C1 segment of cervical spinal cord (tissue), 14 donors: ENCODE measurements at regions not wholly inside any gene's neighbourhood (a gene's known extent, or its start where the extent isn't known, plus 50 kb on each side); places are given as distances from the start of the nearest gene placed in this dataset.
"Not testable (repeated sequence)": the region's sequence is repeated elsewhere in the genome, so short reads cannot be mapped to it uniquely, and the experiment has no call there.

Experiments
- DNase-seq, 14 donors: peaks; one replicate each; lab custom pipeline; 2025; lab: John Stamatoyannopoulos, UW

DNA sequence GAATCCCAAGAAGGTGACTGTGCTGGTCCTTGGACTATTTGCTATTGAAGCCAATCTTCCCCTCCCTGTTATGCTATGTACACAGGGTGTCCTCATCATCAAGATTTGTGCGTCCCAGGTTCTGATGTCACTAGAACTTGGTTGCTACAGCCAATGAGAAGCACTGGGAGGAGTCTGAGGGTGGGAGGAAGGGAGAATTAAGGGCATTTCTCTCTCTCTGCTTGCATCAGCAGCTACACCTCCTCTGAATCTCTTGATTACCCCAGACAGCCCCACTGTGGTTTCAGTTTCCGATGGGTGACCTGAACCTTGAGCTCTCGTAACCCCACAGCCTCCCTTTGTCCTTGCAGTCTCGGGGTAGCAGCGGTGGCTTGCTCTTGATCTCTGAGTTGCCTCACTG is 212.4 kb upstream of the SESN3 start:
- no peak for DNase-seq

DNA sequence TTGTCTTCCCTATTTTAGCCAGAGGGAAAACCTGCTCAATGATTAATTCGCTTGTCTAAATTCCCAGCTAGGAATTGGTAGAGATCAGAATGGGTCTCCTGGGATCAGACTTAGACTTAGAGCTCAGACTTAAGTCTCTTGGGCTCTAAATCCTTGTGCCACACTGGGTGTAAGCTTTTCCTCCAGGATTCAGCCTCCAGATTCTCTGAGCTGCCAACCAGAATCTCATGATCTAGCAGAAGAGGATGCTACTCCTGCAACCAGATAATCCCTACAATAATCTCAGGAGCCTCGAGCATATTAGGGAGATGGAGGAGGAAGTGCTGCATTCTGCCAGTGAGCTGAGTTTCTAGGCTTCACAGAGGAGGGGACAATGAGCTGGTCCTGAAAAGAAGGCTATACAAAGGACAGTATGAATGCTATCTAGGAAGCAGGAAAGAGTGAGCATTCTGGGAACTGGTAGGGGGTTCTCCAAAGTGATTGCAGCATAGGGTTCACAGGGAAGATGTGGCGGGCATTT is 211.6 kb upstream of the SESN3 start:
- no peak for DNase-seq

DNA sequence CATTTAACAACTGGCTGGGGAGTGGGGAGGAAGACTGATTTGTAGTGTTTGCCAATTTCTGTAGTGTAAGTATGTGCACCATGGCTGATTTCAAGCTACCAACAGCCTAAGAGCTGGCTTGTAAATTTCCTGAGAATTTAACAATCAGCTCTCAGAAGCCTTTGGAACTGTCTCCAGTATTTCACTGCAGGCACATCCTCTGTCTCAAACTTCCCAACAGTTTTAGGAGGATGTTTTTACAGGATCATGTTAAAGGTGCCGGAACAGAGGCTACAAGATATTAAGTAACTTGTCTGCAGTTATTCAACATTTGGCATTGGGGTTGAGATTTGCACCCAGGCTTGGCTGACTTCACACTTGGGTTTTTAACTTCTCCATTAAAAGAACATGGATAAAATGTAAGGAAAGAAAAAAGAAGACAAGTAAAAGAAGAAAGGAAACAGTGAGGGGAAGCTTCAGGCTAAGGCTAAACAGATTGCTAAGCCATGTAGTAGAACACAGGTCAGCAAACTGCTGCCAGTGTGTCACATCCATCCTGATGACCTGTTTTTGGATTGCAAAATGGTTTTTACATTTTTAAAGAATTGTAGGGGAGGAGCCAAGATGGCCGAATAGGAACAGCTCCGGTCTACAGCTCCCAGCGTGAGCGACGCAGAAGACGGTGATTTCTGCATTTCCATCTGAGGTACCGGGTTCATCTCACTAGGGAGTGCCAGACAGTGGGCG is 204.8 kb upstream of the SESN3 start:
- no peak for DNase-seq

DNA sequence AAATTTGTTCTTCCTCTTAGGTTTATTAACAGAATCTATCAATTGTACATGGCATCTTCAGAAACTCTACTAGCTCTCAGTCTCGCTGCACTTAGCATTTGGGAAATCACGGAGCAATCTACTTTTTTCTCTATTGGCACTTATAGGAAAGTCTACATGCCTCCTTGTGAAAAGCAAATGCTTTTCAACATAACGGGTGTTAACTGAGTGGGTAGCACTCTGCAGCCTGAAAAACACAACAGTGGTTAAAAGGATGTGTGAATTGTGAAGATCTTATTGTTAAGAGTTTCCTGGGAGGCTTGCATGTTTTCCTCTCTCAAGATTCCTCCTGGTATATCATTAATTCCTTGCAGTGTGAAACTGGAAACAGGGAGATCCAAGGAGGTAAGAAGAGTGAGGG is 204.2 kb upstream of the SESN3 start:
- DNase-seq, result no peak

DNA sequence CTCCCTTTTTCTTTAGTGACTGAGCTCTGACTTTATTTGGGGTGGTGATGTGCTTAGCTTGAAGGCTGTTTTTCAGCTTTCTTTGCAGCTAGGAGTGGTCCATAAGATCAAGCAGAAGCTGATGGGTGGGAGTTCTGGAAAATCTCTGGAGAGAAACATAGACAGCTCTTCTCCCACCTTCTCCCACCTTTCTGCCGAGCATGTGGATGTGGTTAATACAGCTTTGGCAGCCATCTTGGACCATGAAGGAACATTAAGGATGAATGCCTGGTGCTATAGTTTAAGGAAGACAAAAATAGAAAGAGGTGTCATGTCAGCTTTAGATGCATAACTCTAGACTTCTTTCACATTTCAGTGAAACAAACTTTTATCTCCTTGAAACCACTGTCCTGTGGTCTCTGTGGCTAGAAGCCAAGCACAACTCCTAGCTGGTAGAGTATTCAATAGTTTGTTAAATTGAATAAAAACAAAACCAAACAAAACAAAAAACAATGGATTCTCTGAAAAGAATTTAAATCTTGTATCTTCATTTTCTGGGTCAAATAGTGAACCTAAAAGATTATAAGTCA is 203.6 kb upstream of the SESN3 start:
- DNase-seq, result no peak

DNA sequence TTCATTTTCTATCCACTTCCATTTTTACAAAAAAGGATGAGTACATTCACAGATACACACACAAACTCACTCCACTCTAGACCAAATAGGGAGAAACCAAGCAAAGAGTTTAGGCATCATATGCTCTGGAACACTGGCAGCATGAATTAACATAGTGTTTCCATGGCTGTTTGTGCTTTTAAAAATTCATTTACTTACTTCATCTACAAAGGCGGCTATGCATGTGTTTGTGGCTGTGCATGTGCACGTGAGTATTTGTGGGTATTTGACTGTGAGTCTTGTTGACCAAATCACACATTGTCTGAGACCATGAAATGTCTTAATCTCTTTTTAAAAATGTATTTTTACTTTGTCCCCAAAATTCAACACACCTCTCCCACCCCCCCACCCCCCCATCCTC is 203.0 kb upstream of the SESN3 start:
- no peak for DNase-seq

DNA sequence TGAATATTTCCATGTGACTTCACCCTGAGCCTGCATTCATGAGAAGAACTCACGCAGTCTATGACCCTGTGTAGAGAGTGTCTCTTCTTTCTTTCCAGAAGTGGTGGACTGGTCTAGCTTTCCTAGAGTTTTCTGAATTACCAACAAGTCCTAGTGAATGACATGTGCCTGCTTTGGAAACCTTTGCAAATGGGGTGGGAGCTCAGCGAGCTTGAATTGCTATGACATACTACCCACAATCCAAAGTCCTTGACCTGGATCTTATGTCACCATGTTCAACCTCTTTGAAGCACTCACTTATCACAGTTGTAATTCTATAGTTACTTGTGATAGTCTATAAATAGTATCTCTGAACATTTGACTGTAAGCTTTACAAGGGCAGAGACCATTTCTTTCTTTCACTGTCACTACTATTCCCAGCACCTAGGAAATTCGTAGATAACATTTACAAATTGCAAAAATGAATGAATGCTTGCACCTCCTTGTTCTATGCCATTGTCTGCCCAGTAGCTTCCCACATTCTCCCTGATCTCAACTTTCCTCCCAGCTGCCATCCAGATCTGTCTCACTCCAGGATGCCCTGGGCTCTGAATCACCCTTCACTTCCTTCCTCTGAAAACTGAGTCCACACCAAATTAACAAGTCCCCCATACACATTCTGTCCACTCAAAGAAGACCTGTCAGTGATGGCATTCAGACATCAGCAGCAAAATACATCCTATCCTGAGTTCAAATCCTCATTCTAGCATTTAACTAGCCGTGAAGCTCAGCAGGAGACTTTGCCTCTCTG is 201.9 kb upstream of the SESN3 start:
- DNase-seq, result no peak

DNA sequence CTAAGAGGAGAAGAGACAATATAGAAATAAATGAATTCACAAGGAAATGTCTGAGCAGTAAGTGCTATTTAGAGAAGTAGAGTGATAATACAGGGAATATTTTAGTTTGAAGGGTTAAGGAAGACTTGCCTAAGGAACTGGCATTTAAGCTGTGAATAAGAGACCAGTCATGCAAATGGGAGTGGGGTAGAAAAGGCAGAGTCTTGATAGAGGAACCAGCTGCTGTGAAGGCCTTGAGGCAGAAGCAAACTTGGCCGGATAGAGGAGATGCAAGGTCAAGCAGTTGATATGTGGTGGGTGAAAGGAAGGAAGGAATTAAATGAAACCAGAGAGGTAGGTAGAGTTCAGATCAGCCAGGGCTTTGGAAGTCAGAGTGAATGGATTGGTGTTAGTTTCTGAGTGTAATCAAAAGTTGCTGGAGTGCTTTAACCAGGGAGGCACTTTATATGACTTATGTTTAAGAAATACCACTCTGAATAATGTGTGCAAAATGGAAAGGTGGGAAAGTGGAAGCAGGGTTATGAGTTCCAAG is 198.4 kb upstream of the SESN3 start:
- no peak for DNase-seq

DNA sequence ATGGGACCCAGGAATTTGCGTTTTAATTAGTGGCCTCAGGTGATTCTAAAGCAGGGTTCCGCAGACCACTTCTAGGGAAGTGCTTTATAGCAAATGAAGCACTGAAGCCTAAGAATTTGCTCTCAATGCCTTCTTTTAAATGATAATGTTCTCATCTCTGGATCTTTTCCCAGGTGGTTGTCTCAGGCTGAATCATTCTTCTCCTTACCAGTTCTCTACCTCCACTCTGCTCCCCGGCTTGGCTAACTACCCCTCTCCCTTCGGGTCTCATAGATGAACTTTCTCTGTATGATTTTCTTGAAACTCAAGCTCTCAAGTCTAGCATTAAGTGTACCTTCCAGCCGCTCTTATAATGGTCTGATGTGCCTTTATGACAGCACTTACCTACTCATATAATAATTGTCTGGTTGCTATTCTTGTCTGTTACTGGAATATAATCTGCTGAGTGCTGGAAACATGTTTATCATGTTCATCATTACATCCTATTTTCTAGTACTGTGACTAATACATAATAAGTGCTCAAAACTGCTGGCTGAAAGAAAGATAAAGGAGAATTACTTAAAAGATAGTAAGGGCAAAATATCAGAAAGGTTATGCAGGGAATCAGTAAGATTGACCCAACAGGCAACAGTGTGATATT is 195.9 kb upstream of the SESN3 start:
- no peak for DNase-seq

DNA sequence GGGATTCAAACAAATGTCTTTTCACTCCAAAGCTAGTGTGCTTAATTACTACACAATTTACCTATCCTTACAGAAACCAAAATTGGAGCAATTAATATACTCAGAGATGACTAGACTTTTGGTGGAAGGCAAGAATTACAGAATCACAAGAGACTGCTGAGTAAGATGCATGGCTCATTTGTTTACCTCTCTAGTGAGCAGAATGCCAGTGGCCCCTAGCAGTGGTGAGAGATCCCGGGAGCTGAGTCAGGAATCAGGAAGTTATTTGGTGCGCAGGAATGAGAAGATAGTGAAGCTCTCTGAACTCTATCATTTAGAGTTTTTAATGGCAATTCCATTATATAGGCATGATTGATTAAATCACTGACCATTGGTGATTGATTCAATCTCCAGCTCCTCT is 188.9 kb upstream of the SESN3 start:
- no peak for DNase-seq

DNA sequence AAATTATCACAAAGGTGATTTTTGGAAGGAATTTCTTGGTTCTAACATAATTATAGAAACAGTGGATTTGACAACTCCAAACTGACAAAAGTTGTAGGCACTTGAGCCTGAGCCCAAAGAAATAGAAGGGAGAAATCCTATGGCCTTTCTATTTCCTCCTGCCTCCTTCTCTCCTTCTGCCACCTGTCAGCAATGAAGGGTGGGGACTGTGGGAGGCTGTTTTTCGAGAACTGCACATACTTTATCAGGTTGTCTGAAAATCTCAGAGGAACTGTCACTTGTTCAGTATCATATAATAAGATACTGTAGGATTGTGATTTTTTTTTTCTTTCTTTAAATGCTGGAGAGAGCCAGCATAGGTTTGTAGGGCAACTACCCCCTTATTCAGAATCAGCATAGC is 187.9 kb upstream of the SESN3 start:
- DNase-seq, result no peak

DNA sequence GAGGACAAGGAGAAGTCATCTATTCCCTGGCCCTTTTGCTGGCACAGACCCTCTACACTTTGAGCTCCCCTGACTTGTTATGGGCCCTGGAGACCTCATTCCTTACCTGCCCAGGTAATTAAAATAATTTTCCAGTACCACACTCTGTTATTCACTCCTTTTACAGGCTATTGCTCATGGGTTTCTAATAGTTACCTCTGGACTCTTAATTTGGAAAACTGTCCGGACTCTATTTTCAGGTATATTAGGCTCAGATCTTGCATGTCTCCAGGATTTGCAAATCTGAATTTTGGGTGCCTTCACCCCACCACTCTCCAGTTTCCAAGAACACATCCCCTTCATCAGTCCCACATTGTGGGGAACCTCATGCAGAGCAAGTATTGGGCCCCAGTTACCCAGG is 186.8 kb upstream of the SESN3 start:
- no peak for DNase-seq

DNA sequence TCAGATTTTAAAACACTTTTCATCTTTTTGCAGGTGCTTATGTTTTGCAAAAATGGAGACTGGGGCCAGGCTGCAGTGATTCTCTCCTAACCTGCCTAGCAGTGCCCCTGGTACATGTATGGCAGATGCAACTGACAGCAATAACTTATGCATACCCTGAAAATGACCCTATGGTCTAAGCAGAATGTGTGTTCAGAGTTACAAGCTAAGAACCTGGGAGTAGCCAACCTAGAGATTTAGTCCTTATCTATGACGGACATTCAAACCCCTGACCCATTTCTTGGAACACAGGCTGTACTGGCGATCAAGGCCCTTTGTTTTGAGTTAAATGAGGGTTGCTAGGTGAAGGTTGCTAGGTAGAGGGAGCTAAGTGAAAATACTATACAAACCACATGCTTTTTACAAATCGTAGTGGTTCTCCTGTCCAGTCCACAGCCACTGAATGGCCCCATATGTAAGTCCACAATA is 184.9 kb upstream of the SESN3 start:
- DNase-seq, result no peak

DNA sequence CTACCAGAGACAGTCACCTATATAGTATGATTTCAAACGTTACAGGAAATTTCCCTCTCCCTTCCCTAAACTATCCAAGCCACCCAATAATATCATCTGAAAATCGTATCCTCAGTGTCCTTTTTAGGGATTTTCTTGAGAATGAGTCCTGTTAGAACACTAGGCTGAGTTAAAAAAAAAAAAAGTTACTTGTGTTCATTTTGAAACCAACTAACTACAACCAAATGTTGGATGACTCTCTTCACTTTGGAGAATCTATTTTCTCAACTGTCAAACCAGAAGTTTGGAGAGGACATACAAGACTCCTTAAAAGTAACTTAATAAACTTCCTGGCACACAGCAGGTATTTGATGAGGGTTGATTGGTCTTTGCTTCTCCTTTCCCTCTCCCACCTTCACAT is 183.2 kb upstream of the SESN3 start:
- DNase-seq, result no peak

DNA sequence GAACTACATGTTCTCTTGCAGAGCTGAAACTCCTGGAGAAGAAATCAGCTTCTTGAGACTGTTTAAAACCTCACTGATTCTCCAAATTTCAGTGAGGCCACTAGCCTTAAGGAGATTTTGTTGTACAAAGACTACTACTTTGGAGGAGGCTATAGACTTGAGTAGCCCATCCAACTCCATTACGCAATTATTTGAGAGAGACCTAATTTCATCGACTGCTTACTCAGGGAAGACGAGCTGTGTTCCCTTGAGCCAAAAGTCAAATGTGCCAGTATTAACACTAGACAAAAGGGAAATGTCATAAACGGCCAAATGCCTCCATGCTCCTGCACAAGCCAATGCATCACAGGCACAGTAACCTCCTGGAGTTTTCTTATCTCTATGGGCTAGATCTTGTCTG is 182.8 kb upstream of the SESN3 start:
- no peak for DNase-seq

DNA sequence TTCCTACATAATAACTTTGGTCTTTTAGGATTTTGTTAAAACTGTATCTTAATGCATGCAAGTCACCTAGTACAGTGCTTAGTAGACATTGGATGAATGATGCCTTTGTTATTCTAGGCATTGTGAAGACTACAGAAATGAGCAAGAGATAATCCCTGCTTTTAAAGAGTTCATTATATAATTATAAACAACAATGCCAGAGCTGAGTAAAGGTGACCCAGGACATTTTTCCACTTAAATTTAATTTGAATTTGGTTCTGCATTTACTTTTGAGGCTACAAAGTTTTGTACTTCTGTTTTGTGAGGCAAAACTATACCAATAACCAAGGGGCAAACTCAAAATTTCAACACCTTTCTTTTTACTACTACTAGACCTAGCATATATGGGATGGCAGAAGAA is 182.0 kb upstream of the SESN3 start:
- no peak for DNase-seq

DNA sequence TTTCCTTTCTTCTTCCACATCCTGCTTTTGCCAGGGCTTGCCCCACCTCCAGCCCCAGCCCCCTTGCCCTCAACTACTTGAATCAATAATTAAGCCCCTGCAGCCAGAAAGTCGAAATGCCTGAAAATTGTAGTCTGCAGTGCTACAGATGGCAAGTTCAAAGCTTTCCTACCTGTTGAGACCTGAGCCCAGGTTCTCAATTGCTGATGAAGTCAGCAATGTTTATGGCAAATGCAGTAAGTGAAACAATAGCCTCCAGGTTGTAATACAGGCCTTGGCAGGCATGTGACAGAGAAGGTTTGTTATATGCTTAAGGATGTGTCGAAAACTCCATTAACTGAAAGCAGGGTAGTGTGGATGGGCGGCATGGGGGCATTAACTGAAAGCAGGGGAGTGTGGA is 181.1 kb upstream of the SESN3 start:
- DNase-seq, result no peak

DNA sequence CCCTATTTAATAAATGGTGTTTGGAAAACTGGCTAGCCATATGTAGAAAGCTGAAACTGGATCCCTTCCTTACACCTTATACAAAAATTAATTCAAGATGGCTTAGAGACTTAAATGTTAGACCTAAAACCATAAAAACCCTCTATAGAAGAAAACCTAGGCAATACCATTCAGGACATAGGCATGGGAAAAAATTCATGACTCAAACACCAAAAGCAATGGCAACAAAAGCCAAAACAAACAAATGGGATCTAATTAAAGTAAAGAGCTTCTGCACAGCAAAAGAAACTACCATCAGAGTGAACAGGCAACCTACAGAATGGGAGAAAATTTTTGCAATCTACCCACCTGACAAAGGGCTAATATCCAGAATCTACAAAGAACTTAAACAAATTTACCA is 179.7 kb upstream of the SESN3 start:
- not testable (repeated sequence) for DNase-seq

DNA sequence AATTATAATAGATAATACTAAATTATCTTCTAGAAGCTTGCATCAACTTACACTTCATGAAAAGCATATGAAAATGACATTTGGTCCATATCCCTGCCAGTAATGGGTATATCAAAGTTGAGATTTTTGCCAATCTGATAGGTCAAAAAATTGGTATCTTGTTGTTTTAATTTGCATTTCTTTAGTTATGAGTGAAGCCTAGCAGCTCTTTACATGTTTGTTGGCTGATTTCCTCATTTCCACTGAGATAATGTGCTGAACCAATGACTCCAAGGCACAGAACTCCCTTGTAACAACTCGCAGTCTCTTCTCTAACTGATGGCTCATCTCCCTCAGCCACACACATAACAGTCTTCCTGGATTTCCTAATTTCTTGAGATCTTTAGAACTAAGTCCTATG is 175.3 kb upstream of the SESN3 start:
- no peak for DNase-seq

DNA sequence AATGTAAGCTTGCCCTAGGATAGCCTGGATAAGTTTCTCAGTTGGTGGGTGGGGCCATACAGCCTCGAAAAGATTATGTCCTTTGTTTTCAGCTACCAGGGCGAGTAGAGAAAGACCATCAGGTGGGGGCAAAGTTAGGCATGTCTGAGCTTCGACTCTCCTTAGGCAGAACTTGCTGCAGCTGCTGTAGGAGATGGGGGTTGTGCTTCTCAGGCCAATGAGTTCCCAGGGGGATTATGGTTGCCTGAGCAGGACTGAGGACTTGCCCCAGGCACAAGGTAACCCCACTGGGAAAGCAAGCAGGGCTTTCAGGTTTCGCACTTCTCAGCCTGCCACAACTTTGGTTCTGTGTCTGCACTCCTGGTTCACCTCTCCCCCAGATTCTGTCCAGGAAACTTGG is 173.4 kb upstream of the SESN3 start:
- no peak for DNase-seq

DNA sequence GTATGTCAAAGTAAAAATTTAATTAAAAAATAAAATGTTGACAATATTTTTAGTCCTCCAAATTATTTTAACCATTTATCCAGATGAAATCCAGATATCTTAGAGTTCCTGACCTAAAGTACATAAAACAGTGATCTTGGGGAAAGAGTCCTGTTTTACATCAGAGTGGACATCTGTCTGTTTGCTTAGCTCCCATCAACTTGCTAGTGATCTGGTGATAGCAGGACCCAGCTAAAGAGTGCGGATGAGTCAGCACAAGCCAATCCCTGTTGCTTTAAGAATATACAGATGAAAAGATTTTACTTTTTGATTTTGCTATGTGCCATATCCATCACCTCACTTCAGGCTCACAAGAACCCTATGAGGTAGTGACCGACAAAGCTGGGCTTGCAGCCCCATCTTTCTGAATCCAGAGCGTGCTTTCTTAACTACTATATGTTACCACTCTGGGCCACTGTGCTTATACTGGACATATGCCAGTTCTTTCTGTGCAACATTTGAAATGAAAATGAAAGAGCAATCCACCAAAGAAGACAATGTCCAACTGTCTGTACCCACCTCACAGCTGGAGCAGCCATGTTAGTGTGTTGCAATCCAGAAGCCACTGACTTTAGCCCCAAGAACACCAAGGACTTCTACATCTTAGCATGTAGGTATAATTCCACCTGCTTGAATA is 167.6 kb upstream of the SESN3 start:
- DNase-seq, result no peak
